Neural cell (in vitro differentiated cells): ENCODE measurements at regions not wholly inside any gene's neighbourhood (a gene's known extent, or its start where the extent isn't known, plus 50 kb on each side); places are given as distances from the start of the nearest gene placed in this dataset.

ENCODE experiments used
- H2AFZ ChIP-seq: fragments of 200-600, 300-800 bp; sonication (generic), shearing (Covaris generic); 2 replicates; pipeline ENCODE4 v1.6.0; 2014; ENCODE audit warnings: low read depth, mild to moderate bottlenecking, antibody characterized with exemption, low read length, moderate library complexity
- H3F3A ChIP-seq: fragments of 200-600 bp; shearing (Covaris generic); 2 replicates; pipeline ENCODE4 v1.6.1; 2016; ENCODE audit warnings: mild to moderate bottlenecking, moderate library complexity, mixed read lengths, antibody characterized with exemption, low read length; ENCODE audit not compliant: insufficient read depth, poor library complexity, severe bottlenecking
- H3K27ac ChIP-seq: fragments of 200-600, 300-800 bp; sonication (generic), shearing (Covaris generic); 2 replicates; pipeline ENCODE4 v1.5.1; 2014; ENCODE audit warnings: mild to moderate bottlenecking, low read length, moderate library complexity
- H3K27me3 ChIP-seq: fragments of 300-800, 200-600 bp; sonication (generic), shearing (Covaris generic); 2 replicates; pipeline ENCODE4 v1.6.0; 2014; ENCODE audit warnings: mild to moderate bottlenecking, low read depth, low read length, moderate library complexity; ENCODE audit not compliant: insufficient read depth
- H3K36me3 ChIP-seq: fragments of 300-800, 200-600 bp; sonication (generic), shearing (Covaris generic); 2 replicates; pipeline ENCODE4 v1.5.1; 2014; ENCODE audit warnings: mild to moderate bottlenecking, antibody characterized with exemption, low read length, moderate library complexity; ENCODE audit not compliant: insufficient read depth
- H3K4me2 ChIP-seq: fragments of 300-800, 200-600 bp; sonication (generic), shearing (Covaris generic); 2 replicates; pipeline ENCODE4 v1.6.0; 2014; ENCODE audit warnings: mild to moderate bottlenecking, low read length
- H3K4me3 ChIP-seq: fragments of 300-800, 200-600 bp; sonication (generic), shearing (Covaris generic); 2 replicates; pipeline ENCODE4 v1.5.1; 2014; ENCODE audit warnings: mild to moderate bottlenecking, low read length, moderate library complexity
- H3K79me2 ChIP-seq: fragments of 200-600 bp; shearing (Covaris generic); replicated peaks from 2 replicates; pipeline ENCODE4 v1.6.0; 2014; ENCODE audit warnings: mild to moderate bottlenecking, low read length, moderate library complexity; ENCODE audit not compliant: insufficient read depth
- H3K9ac ChIP-seq: fragments of 300-800, 200-600 bp; sonication (generic), shearing (Covaris generic); 2 replicates; pipeline ENCODE4 v1.6.1; 2016; ENCODE audit warnings: mild to moderate bottlenecking, low read length, mixed read lengths
- H3K9me2 ChIP-seq: fragments of 200-600 bp; shearing (Covaris generic); 2 replicates; pipeline ENCODE4 v1.6.1; 2016; ENCODE audit warnings: mild to moderate bottlenecking, low read length, mixed read lengths; ENCODE audit not compliant: insufficient read depth
- H3K9me3 ChIP-seq: fragments of 200-600, 300-800 bp; sonication (generic), shearing (Covaris generic); 2 replicates; pipeline ENCODE4 v1.6.1; 2016; ENCODE audit warnings: mild to moderate bottlenecking, mixed run types, low read length, moderate library complexity, mixed read lengths
- H4K20me1 ChIP-seq: fragments of 200-600 bp; shearing (Covaris generic); 2 replicates; pipeline ENCODE4 v1.6.1; 2016; ENCODE audit warnings: mild to moderate bottlenecking, mixed run types; ENCODE audit not compliant: insufficient read depth
- CTCF ChIP-seq: fragments of 450-650 bp; IDR thresholded peaks from 2 replicates; pipeline ENCODE4 v1.5.1; 2014; ENCODE audit warnings: antibody characterized with exemption, mild to moderate bottlenecking, moderate library complexity; ENCODE audit not compliant: poor library complexity, severe bottlenecking
- EP300 ChIP-seq: fragments of 450-650 bp; conservative IDR thresholded peaks from 2 replicates; pipeline ENCODE4 v1.6.1; 2014; ENCODE audit warnings: antibody characterized with exemption, mild to moderate bottlenecking, moderate library complexity; ENCODE audit not compliant: poor library complexity, severe bottlenecking
- EZH2 ChIP-seq: fragments of 200-600, 300-800 bp; shearing (Covaris generic), sonication (generic); IDR thresholded peaks from 2 replicates; pipeline ENCODE4 v1.6.1; 2014; ENCODE audit warnings: antibody characterized with exemption, low read length, borderline replicate concordance, mild to moderate bottlenecking; ENCODE audit not compliant: insufficient read depth, poor library complexity, severe bottlenecking
- MXI1 ChIP-seq: fragments of 450-650 bp; conservative IDR thresholded peaks from 2 replicates; pipeline ENCODE4 v1.6.1; 2014; ENCODE audit warnings: antibody characterized with exemption, mild to moderate bottlenecking; ENCODE audit not compliant: poor library complexity, severe bottlenecking
- POLR2AphosphoS5 ChIP-seq: IDR thresholded peaks from 2 replicates; pipeline ENCODE4 v1.6.1; 2012
- RAD21 ChIP-seq: fragments of 450-650 bp; conservative IDR thresholded peaks from 2 replicates; pipeline ENCODE4 v1.6.1; 2014; ENCODE audit warnings: antibody characterized with exemption, mild to moderate bottlenecking, moderate library complexity
- REST ChIP-seq: IDR thresholded peaks from 2 replicates; pipeline ENCODE4 v1.6.1; 2012; ENCODE audit warnings: borderline replicate concordance
- SMC3 ChIP-seq: fragments of 450-650 bp; conservative IDR thresholded peaks from 2 replicates; pipeline ENCODE4 v1.6.1; 2014; ENCODE audit warnings: antibody characterized with exemption, mild to moderate bottlenecking, moderate library complexity; ENCODE audit not compliant: poor library complexity
- TAF1 ChIP-seq: IDR thresholded peaks from 2 replicates; pipeline ENCODE4 v1.6.1; 2012; ENCODE audit warnings: low read depth

GRCh38 chr6:98487612-98488011 lies 346.8 kb upstream of the POU3F2 start:
- H3K4me3 ChIP-seq, result no peak overlapping the region
- H2AFZ ChIP-seq, result no peak overlapping the region
- no peaks in the 10 kb centered on the region for H4K20me1 ChIP-seq
- TF ChIP-seq SMC3, result no peak
- TF ChIP-seq EP300, result no peak
- no peak for TF ChIP-seq MXI1
- TF ChIP-seq REST, result no peak
- TF ChIP-seq CTCF, result no peak
- TF ChIP-seq RAD21, result no peak
- no peak for TF ChIP-seq EZH2
- no peak for TF ChIP-seq POLR2AphosphoS5
- no peak for TF ChIP-seq TAF1
- H3F3A ChIP-seq, result no peaks in the 10 kb centered on the region
- no peaks in the 10 kb centered on the region for H3K27me3 ChIP-seq
- no peak overlapping the region for H3K27ac ChIP-seq
- H3K36me3 ChIP-seq, result no peaks in the 10 kb centered on the region
- H3K4me2 ChIP-seq, result no peak overlapping the region
- no peaks in the 10 kb centered on the region for H3K79me2 ChIP-seq
- no peak overlapping the region for H3K9ac ChIP-seq
- no peaks in the 10 kb centered on the region for H3K9me3 ChIP-seq
- no peaks in the 10 kb centered on the region for H3K9me2 ChIP-seq

DNA sequence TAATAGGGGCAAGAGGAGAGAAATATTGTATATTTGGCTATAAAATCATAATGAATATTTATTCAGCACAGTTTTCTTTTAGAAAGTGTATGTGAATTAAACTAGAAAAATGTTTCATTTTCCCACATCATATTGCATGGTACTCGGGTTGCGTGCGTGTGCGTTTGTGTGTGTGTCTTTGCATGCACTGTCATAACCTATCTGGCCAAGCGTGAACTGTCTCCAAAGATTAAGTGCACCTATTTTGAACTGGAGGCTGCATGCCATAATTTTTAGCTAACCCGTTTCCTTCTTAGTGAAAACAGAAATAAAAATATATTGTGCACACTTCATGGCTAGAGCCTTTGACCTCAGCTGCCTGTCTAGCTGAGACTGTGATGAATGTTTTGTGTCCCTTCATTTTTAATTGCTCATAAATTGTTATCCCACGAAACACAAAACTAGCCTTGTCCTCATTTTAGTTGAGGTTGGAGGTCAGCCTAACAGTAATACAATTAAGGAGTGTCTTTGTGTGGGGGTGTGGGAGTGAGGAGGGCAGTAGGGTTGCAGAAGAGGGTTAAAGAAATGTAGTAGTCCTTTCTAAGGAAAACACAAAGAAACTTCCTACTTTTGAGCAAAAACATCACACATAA lies 336.1 kb upstream of the POU3F2 start:
- TF ChIP-seq EZH2 (no peak), REST (no peak), MXI1 (no peak), RAD21 (no peak), TAF1 (no peak), SMC3 (no peak), POLR2AphosphoS5 (no peak), CTCF (no peak), EP300 (no peak)

More for the DNA sequence above, 336.1 kb upstream of the POU3F2 start:
- no peak overlapping the region for H3K9ac ChIP-seq
- no peaks in the 10 kb centered on the region for H4K20me1 ChIP-seq
- H3K4me2 ChIP-seq, result no peak overlapping the region
- no peak overlapping the region for H3K4me3 ChIP-seq
- no peaks in the 10 kb centered on the region for H3K36me3 ChIP-seq
- H3K27me3 ChIP-seq, result no peaks in the 10 kb centered on the region
- no peaks in the 10 kb centered on the region for H3K9me2 ChIP-seq
- H3F3A ChIP-seq, result no peaks in the 10 kb centered on the region
- no peaks in the 10 kb centered on the region for H3K9me3 ChIP-seq
- no peaks in the 10 kb centered on the region for H3K79me2 ChIP-seq
- no peak overlapping the region for H2AFZ ChIP-seq
- H3K27ac ChIP-seq, result no peak overlapping the region
